PC-9 (cell line): ENCODE measurements at regions not wholly inside any gene's neighbourhood (a gene's known extent, or its start where the extent isn't known, plus 50 kb on each side); places are given as distances from the start of the nearest gene placed in this dataset.

Experiments
- BruUV-seq: library from RNA; stranded (reverse); fragments of 400-500 nt; replicated peaks from 2 replicates; lab custom pipeline; 2021; lab: Mats Ljungman, UMichigan
- CTCF ChIA-PET: fragments of 300-600 bp; sonication (Branson Sonifier 250); formaldehyde crosslinking; loops from one replicate; lab custom pipeline; 2022; ENCODE audit warnings: antibody characterized with exemption; lab: Charles Lee
- POLR2A ChIA-PET: fragments of 300-600 bp; sonication (Branson Sonifier 250); formaldehyde crosslinking; loops from one replicate; lab custom pipeline; 2022; ENCODE audit warnings: antibody characterized with exemption; ENCODE audit not compliant: unreplicated experiment; lab: Charles Lee
- DNase-seq, 2 experiments: peaks; one replicate each; pipeline versions ENCODE4 v3.0.0 to v3.0.0-alpha.2; 2015 to 2022; ENCODE audit warnings: mixed read lengths in 1 of 2
- H2AFZ ChIP-seq: fragments of 200-600 bp; sonication (generic); 2 replicates; pipeline ENCODE4 v1.8.1; 2017; ENCODE audit warnings: antibody characterized with exemption
- H3F3A ChIP-seq: fragments of 200-600 bp; sonication (generic); 2 replicates; pipeline ENCODE4 v1.8.1; 2017; ENCODE audit warnings: antibody characterized with exemption, mild to moderate bottlenecking, low read depth; ENCODE audit not compliant: insufficient read depth
- H3K27ac ChIP-seq: fragments of 200-600 bp; sonication (generic); 2 replicates; pipeline ENCODE4 v1.6.1; 2016; ENCODE audit warnings: mixed run types
- H3K27me3 ChIP-seq: fragments of 200-600 bp; sonication (generic); 2 replicates; pipeline ENCODE4 v1.6.1; 2016; ENCODE audit warnings: low read depth, mixed run types; ENCODE audit not compliant: insufficient read depth
- H3K36me3 ChIP-seq: fragments of 200-600 bp; sonication (generic); 2 replicates; pipeline ENCODE4 v1.6.1; 2016; ENCODE audit warnings: low read depth, mixed run types
- H3K4me1 ChIP-seq: fragments of 200-600 bp; sonication (generic); replicated peaks from 2 replicates; pipeline ENCODE4 v1.6.1; 2016; ENCODE audit warnings: mixed run types; ENCODE audit not compliant: insufficient read depth
- H3K4me2 ChIP-seq: fragments of 200-600 bp; sonication (generic); 2 replicates; pipeline ENCODE4 v1.6.1; 2017; ENCODE audit warnings: mixed run types
- H3K4me3 ChIP-seq: fragments of 200-600 bp; sonication (generic); 2 replicates; pipeline ENCODE4 v1.6.1; 2016; ENCODE audit warnings: mixed run types
- H3K79me2 ChIP-seq: fragments of 200-600 bp; sonication (generic); 2 replicates; pipeline ENCODE4 v1.6.1; 2017; ENCODE audit warnings: low read depth, mixed run types
- H3K9me2 ChIP-seq: fragments of 200-600 bp; sonication (generic); 2 replicates; pipeline ENCODE4 v1.8.1; 2017; ENCODE audit warnings: mild to moderate bottlenecking; ENCODE audit not compliant: insufficient read depth
- H3K9me3 ChIP-seq: fragments of 200-600 bp; sonication (generic); 2 replicates; pipeline ENCODE4 v1.8.1; 2016; ENCODE audit warnings: low read depth; ENCODE audit not compliant: insufficient read depth
- H4K20me1 ChIP-seq: fragments of 200-600 bp; sonication (generic); 2 replicates; pipeline ENCODE4 v1.8.1; 2017; ENCODE audit not compliant: insufficient read depth
- EZH2 ChIP-seq: fragments of 200-600 bp; sonication (generic); IDR thresholded peaks from 2 replicates; pipeline ENCODE4 v1.8.0; 2017; ENCODE audit warnings: antibody characterized with exemption, low read depth
- intact Hi-C: fragments of 100-400 bp; cut with micrococcal nuclease; formaldehyde crosslinking; loops from one replicate; pipeline ENCODE4 v1.10.0; 2022; ENCODE audit not compliant: unreplicated experiment
- TF ChIP-seq, protein P1 (sequence below): fragments of 200-600 bp; sonication (generic); conservative IDR thresholded peaks from 2 replicates; pipeline ENCODE4 v1.6.1; 2017; ENCODE audit warnings: mixed run types, antibody characterized with exemption, mild to moderate bottlenecking, moderate library complexity

GRCh38 chr14:26163761-26164160 is 434.1 kb downstream of the NOVA1 start:
- no peaks in the 10 kb centered on the region for H3K79me2 ChIP-seq
- H3K4me1 ChIP-seq, result no peaks in the 10 kb centered on the region
- no TSS peak for BruUV-seq
- H4K20me1 ChIP-seq, result no peaks in the 10 kb centered on the region
- no peak overlapping the region for H3K27ac ChIP-seq
- H3F3A ChIP-seq, result no peaks in the 10 kb centered on the region
- no peaks in the 10 kb centered on the region for H3K27me3 ChIP-seq
- ChIA-PET CTCF (no interaction called here), POLR2A (no interaction called here)
- H3K9me3 ChIP-seq, result no peaks in the 10 kb centered on the region
- no peaks in the 10 kb centered on the region for H3K36me3 ChIP-seq
- no peak overlapping the region for H2AFZ ChIP-seq
- DNase-seq, result no peak
- H3K4me3 ChIP-seq, result no peak overlapping the region
- H3K9me2 ChIP-seq, result no peaks in the 10 kb centered on the region
- TF ChIP-seq, protein P1, sequence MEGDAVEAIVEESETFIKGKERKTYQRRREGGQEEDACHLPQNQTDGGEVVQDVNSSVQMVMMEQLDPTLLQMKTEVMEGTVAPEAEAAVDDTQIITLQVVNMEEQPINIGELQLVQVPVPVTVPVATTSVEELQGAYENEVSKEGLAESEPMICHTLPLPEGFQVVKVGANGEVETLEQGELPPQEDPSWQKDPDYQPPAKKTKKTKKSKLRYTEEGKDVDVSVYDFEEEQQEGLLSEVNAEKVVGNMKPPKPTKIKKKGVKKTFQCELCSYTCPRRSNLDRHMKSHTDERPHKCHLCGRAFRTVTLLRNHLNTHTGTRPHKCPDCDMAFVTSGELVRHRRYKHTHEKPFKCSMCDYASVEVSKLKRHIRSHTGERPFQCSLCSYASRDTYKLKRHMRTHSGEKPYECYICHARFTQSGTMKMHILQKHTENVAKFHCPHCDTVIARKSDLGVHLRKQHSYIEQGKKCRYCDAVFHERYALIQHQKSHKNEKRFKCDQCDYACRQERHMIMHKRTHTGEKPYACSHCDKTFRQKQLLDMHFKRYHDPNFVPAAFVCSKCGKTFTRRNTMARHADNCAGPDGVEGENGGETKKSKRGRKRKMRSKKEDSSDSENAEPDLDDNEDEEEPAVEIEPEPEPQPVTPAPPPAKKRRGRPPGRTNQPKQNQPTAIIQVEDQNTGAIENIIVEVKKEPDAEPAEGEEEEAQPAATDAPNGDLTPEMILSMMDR, result peak; percentile 52
- no peak for TF ChIP-seq EZH2
- intact Hi-C loops, result no loop called here
- no peak overlapping the region for H3K4me2 ChIP-seq

DNA sequence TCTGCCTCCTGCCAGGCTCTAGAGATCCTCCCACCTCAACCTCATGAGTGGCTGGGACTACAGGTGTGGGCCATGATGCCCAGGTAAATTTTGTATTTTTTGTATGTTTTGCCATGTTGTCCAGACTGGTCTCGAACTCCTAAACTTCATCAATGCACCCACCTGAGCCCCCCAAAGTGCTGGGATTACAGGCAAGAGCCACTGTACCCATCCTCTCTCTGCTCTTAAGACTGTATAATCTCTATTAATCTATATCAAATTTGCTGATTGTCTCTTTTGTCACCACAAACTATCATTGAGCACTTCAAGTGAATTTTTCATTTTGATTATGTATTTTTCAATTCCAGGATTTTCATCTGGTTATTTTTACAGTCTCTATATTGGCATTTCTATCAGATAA is 440.3 kb downstream of the NOVA1 start:
- Histone ChIP-seq H3K9me3 (no peaks in the 10 kb centered on the region), H3K4me3 (no peak overlapping the region), H3K4me1 (no peaks in the 10 kb centered on the region), H3K4me2 (no peak overlapping the region), H4K20me1 (no peaks in the 10 kb centered on the region), H3K79me2 (no peaks in the 10 kb centered on the region), H3K27me3 (no peaks in the 10 kb centered on the region), H3F3A (no peaks in the 10 kb centered on the region), H2AFZ (no peak overlapping the region), H3K9me2 (no peaks in the 10 kb centered on the region), H3K36me3 (no peaks in the 10 kb centered on the region), H3K27ac (no peak overlapping the region)
- ChIA-PET CTCF (no interaction called here), POLR2A (no interaction called here)
- no peak for TF ChIP-seq EZH2
- TF ChIP-seq, protein P1, result no peak
- intact Hi-C loops, result no loop called here
- no TSS peak for BruUV-seq
- DNase-seq, result no peak

DNA sequence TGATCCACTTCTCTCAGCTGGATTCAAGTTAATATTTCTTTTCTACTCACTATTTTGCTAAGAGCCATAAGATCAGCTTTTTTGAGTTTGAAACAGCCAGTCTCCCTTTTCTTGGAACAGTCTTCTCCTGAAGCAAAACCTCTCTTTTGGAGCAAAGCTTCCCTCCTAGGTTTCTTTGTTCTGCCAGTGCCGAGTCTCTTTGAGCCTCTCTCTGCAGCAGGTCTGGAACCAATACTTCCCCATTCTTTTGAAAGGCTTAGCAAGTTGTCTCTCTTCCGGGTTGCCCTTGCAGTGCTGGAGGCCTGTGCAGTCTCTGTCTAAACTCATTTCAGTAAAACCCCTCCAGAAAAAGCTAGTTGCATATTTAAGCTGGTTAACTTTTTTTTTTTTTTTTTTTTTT is 454.8 kb downstream of the NOVA1 start:
- H3K27me3 ChIP-seq, result no peaks in the 10 kb centered on the region
- CTCF ChIA-PET, result no interaction called here
- H3K36me3 ChIP-seq, result no peaks in the 10 kb centered on the region
- H3F3A ChIP-seq, result no peaks in the 10 kb centered on the region
- BruUV-seq, result no TSS peak
- intact Hi-C loops, result no loop called here
- H3K27ac ChIP-seq, result no peak overlapping the region
- H3K9me3 ChIP-seq, result no peaks in the 10 kb centered on the region
- no peak for DNase-seq
- no peak overlapping the region for H2AFZ ChIP-seq
- TF ChIP-seq EZH2, result no peak
- no peaks in the 10 kb centered on the region; the same call in 1 of the 2 replicates for H3K4me1 ChIP-seq
- no peaks in the 10 kb centered on the region for H4K20me1 ChIP-seq
- POLR2A ChIA-PET, result interaction anchor here (0.7 kb wide), 2 partner anchors 501 to 667 kb away, joined by 3 to 4 read pairs; no protein-coding TSS in a partner anchor
- H3K4me3 ChIP-seq, result no peak overlapping the region
- no peak overlapping the region for H3K4me2 ChIP-seq
- H3K9me2 ChIP-seq, result no peaks in the 10 kb centered on the region
- no peaks in the 10 kb centered on the region for H3K79me2 ChIP-seq
